Osteoblast (primary cell): ENCODE measurements at regions not wholly inside any gene's neighbourhood (a gene's known extent, or its start where the extent isn't known, plus 50 kb on each side); places are given as distances from the start of the nearest gene placed in this dataset.
A peak's percentile ranks its signal among the peaks of the same experiment; 100 is the strongest.

Experiments used
- DNase-seq: peaks from one replicate; pipeline ENCODE4 v3.0.0; 2011; ENCODE audit warnings: low spot score, mixed read lengths; ENCODE audit not compliant: insufficient read length; ENCODE audit errors: missing footprints
- H2AFZ ChIP-seq: 2 replicates; pipeline ENCODE4 v1.6.0; 2011; ENCODE audit warnings: mild to moderate bottlenecking, low read length
- H3K27ac ChIP-seq: 2 replicates; pipeline ENCODE4 v1.5.1; 2011; ENCODE audit warnings: mild to moderate bottlenecking, low read depth, low read length, moderate library complexity
- H3K27me3 ChIP-seq: 2 replicates; pipeline ENCODE4 v1.6.0; 2012; ENCODE audit warnings: mild to moderate bottlenecking, control low read depth, inconsistent platforms, low read length, moderate library complexity; ENCODE audit not compliant: insufficient read depth
- H3K36me3 ChIP-seq: 2 replicates; pipeline ENCODE4 v1.5.1; 2011; ENCODE audit warnings: mild to moderate bottlenecking, low read length, control low read depth, moderate library complexity; ENCODE audit not compliant: insufficient read depth
- H3K4me1 ChIP-seq: 2 replicates; pipeline ENCODE4 v1.5.1; 2011; ENCODE audit warnings: mild to moderate bottlenecking, low read length, control low read depth, moderate library complexity; ENCODE audit not compliant: insufficient read depth
- H3K4me2 ChIP-seq: 2 replicates; pipeline ENCODE4 v1.6.0; 2011; ENCODE audit warnings: mild to moderate bottlenecking, low read length; ENCODE audit not compliant: insufficient read depth
- H3K4me3 ChIP-seq: fragments of 200-600 bp; sonication (generic); 3 replicates; pipeline ENCODE4 v1.5.1; 2012; ENCODE audit warnings: mild to moderate bottlenecking, low read length, inconsistent platforms; ENCODE audit not compliant: insufficient read depth
- H3K79me2 ChIP-seq: 2 replicates; pipeline ENCODE4 v1.6.0; 2012; ENCODE audit warnings: mild to moderate bottlenecking, low read length, control low read depth, inconsistent platforms; ENCODE audit not compliant: insufficient read depth
- H3K9me3 ChIP-seq: 2 replicates; pipeline ENCODE4 v1.5.1; 2011; ENCODE audit warnings: low read depth, low read length, control low read depth
- H4K20me1 ChIP-seq: 2 replicates; pipeline ENCODE4 v1.6.0; 2012; ENCODE audit warnings: mild to moderate bottlenecking, low read length, control low read depth; ENCODE audit not compliant: insufficient read depth
- TF ChIP-seq, protein P1 (sequence below): IDR thresholded peaks from 2 replicates; pipeline ENCODE4 v1.5.1; 2011; ENCODE audit warnings: mild to moderate bottlenecking, low read depth, low read length, moderate library complexity; ENCODE audit errors: extremely low read depth

DNA sequence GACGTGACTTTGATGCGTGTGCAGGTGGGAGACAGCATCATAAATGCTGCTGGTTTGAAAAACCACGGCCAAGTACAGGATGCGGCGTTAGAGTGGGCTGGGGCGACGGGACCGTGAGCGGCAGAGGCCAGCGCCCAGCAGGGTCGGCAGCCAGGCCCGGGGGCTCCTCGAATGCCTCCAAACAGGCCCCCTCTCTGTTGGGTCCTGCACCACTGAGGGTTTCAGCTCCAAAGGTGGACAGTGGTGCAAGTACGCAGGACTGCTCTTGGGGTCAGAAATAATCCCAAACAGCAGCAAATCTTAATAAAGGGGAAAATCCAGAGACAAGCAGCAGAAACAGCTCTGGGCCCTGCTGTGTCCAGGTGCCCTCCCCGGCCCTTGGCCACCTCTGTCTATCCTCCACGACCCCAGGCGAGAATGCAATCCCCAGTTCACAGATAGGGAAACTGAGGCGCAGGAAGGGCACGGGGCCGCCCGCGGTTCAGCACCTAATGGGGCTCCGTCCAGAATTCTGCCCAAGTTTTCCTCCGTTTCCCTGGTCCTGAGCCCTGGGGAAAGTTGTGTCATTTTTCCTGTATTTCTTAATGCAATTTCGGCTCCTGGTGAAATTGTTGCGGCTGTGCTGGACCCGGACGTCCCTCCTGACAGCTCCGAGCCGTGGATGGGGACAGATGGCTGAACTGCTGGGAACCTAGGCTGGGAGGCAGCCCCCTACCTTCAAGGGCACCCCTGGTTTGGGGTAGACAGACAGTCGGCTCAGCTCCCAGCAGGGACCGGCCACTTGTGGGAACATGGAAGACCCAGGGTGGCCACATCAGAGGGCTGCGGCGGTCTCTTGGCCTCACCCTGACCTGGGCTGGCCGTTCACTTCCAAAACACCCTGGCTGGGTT, 97.4 kb downstream of the FOXL3 start:
- no peaks in the 10 kb centered on the region for H3K36me3 ChIP-seq
- H3K4me2 ChIP-seq, result no peak overlapping the region
- H3K9me3 ChIP-seq, result peaks cover 2% of the 10 kb centered on the region
- no peaks in the 10 kb centered on the region for H3K79me2 ChIP-seq
- no peak overlapping the region for H3K4me3 ChIP-seq
- H4K20me1 ChIP-seq, result no peaks in the 10 kb centered on the region
- H2AFZ ChIP-seq, result no peak overlapping the region
- peaks cover 14% of the 10 kb centered on the region for H3K27me3 ChIP-seq
- no peaks in the 10 kb centered on the region for H3K4me1 ChIP-seq
- peak; percentile 65 for DNase-seq
- TF ChIP-seq, protein P1, sequence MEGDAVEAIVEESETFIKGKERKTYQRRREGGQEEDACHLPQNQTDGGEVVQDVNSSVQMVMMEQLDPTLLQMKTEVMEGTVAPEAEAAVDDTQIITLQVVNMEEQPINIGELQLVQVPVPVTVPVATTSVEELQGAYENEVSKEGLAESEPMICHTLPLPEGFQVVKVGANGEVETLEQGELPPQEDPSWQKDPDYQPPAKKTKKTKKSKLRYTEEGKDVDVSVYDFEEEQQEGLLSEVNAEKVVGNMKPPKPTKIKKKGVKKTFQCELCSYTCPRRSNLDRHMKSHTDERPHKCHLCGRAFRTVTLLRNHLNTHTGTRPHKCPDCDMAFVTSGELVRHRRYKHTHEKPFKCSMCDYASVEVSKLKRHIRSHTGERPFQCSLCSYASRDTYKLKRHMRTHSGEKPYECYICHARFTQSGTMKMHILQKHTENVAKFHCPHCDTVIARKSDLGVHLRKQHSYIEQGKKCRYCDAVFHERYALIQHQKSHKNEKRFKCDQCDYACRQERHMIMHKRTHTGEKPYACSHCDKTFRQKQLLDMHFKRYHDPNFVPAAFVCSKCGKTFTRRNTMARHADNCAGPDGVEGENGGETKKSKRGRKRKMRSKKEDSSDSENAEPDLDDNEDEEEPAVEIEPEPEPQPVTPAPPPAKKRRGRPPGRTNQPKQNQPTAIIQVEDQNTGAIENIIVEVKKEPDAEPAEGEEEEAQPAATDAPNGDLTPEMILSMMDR, result no peak
- no peak overlapping the region for H3K27ac ChIP-seq

DNA sequence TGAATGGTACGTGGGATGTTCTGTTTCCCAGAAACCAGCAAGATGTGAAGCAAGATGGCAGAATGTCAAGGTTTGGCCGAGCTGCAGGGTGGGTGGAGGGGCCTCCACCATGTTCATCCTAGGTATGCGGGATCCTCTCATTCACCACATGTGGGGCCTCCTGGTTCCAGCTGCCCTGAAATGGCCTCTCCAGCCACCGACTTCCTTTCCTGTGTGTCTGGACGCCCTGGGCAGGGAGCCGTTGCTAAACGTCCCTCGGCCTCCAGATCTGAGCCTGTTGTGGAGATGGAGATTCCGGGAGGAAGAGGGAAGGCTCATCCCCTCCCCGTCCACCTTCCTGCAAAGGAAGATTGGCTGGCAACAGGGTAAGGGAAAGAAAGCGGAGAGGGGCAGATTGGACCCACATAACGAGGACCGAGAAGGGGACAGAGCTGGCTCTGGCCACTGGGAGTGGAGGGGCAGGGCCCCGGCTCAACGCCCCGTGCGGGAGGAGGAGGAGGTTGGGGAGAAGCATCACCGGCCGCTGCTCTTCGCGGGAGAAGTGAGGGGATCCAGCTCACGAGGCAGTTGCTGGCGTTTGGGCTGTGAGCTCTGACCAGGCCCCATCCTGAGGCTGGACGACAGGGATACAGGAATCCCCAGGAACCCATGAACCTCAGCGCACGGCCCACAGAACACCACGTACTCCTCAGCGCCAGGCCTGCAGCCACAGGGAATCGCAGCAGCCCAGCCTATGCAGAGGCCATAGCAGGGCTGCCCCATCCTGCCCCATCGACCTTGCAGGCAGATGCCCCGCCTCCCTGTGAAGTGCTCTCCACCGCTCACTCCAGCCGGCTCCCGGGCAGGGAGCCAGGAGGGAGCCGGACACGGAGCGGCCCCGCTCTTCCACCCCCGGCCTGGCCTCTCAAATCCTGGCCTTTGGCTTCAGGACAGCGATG, 98.3 kb downstream of the FOXL3 start:
- no peaks in the 10 kb centered on the region for H3K4me1 ChIP-seq
- no peaks in the 10 kb centered on the region for H3K36me3 ChIP-seq
- H3K27me3 ChIP-seq, result peaks cover 6% of the 10 kb centered on the region
- TF ChIP-seq, protein P1, result no peak
- H3K4me3 ChIP-seq, result no peak overlapping the region
- H2AFZ ChIP-seq, result no peak overlapping the region
- no peak overlapping the region for H3K27ac ChIP-seq
- DNase-seq, result peak; percentile 79
- peaks cover 2% of the 10 kb centered on the region for H3K9me3 ChIP-seq
- no peak overlapping the region for H3K4me2 ChIP-seq
- H3K79me2 ChIP-seq, result no peaks in the 10 kb centered on the region
- no peaks in the 10 kb centered on the region for H4K20me1 ChIP-seq

GRCh38 chr7:388961-389701, 99.2 kb downstream of the FOXL3 start:
- Histone ChIP-seq H3K27me3 (peaks cover under 1% of the 10 kb centered on the region), H3K9me3 (no peaks in the 10 kb centered on the region), H3K27ac (no peak overlapping the region), H3K4me2 (no peak overlapping the region), H3K4me1 (no peaks in the 10 kb centered on the region), H3K79me2 (no peaks in the 10 kb centered on the region), H3K4me3 (no peak overlapping the region), H4K20me1 (no peaks in the 10 kb centered on the region), H2AFZ (no peak overlapping the region), H3K36me3 (no peaks in the 10 kb centered on the region)
- TF ChIP-seq, protein P1, result no peak
- DNase-seq, result peak; percentile 69
